C4-2B (cell line): ENCODE measurements at regions not wholly inside any gene's neighbourhood (a gene's known extent, or its start where the extent isn't known, plus 50 kb on each side); places are given as distances from the start of the nearest gene placed in this dataset.

Source experiments
- H3K27ac ChIP-seq: fragments of 450-650 bp; 2 replicates; pipeline ENCODE4 v1.5.1; 2017
- CTCF ChIP-seq: fragments of 450-650 bp; conservative IDR thresholded peaks from 2 replicates; pipeline ENCODE4 v1.5.1; 2017; ENCODE audit warnings: mild to moderate bottlenecking
- ZFX ChIP-seq: fragments of 450-650 bp; IDR thresholded peaks from 2 replicates; pipeline ENCODE4 v1.6.1; 2017

GRCh38 chr6:166841216-166841615, 115.1 kb downstream of the RNASET2 start:
- no peak overlapping the region for H3K27ac ChIP-seq
- TF ChIP-seq ZFX: no peak
- no peak for TF ChIP-seq CTCF

DNA sequence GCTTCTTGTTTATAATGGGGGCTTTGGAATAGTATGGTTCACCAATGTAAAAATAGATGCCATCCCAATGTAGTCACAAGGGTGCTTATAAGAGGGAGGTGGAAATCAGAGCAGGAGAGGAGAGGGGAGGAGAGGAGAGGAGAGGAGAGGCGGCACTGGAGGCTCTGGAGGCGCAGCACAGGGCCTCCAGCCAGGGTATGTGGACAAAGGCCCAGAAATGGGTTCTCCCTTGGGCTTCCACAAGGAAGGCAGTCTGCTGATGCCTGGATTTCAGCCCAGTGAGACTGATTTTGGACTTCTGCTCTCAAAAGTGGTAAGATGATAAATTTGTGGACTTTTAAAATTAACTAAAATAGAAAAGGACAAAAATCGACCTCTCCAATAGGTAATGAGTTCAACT, 116.8 kb downstream of the RNASET2 start:
- TF ChIP-seq ZFX: no peak
- no peak for TF ChIP-seq CTCF
- H3K27ac ChIP-seq: no peak overlapping the region

DNA sequence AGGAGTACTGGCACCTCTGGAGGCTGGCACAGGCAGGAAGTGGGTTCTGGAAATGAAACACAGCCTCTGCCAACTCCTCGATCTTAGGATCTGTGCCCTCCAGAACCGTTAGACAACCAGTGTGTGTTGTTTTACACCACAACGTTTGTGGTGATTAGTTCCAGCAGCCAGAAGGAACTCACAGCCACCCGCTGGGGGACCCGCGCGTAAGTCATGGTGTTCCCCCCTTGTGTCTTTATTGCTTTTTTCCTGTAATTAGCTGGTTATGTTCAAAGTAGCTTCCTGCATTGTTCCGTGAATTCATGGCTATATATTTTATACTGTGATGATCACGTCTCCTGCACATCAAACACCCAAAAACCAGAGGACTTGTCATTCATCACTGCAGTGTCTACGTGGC, 117.4 kb downstream of the RNASET2 start:
- H3K27ac ChIP-seq: no peak overlapping the region
- TF ChIP-seq CTCF (no peak), ZFX (no peak)

- no peak overlapping the region for H3K27ac ChIP-seq
- TF ChIP-seq ZFX: no peak
- TF ChIP-seq CTCF: no peak
These were observed 119.3 kb downstream of the RNASET2 start for GRCh38 chr6:166836785-166837718.

- TF ChIP-seq ZFX (no peak), CTCF (no peak)
- no peak overlapping the region for H3K27ac ChIP-seq
These were observed 122.3 kb downstream of the RNASET2 start for GRCh38 chr6:166834049-166834448.

- TF ChIP-seq CTCF: no peak
- no peak for TF ChIP-seq ZFX
- no peak overlapping the region for H3K27ac ChIP-seq
These were observed 125.4 kb downstream of the RNASET2 start for GRCh38 chr6:166830891-166831363.

DNA sequence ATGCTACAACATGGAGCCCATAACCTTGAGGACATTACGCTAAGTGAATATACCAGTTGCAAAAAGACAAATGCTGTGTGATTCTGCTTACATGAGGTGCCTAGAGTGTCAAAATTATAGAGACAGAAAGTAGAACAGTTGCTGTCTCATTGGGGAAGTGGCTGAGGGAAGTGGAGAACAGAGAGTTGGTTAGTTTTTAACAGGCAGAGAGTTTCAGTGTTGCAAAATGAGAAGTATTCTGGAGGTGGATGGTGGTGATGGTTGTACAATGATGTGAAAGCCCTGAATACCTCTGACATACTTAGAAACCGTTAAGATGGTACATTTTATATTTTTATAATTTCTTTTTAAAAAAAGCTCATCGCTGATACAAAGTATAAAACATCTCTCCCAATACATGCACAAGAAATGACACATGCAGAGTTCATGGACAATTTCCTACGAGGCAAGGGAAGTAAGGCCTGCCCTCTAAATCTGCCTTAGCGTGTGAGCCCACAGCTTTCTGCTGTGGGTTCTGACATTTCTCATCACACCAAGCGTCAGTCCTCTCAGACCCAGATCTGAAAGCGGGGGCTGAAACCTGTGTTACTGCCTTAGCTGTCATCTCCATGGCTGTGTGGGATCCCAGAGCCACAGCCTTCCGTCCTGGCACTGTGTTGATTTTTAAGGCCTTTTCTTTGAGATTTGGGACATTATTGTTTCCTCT, 126.0 kb downstream of the RNASET2 start:
- H3K27ac ChIP-seq: no peak overlapping the region
- no peak for TF ChIP-seq ZFX
- no peak for TF ChIP-seq CTCF
